NCI-H2029 treated with DMSO at 0.1 percent for 48 hours (cell line): ENCODE measurements at regions not wholly inside any gene's neighbourhood (a gene's known extent, or its start where the extent isn't known, plus 50 kb on each side); places are given as distances from the start of the nearest gene placed in this dataset.
"Not testable (repeated sequence)": the region's sequence is repeated elsewhere in the genome, so short reads cannot be mapped to it uniquely, and the experiment has no call there.

Experiments
- DNase-seq: peaks from one replicate; lab custom pipeline; 2025; lab: John Stamatoyannopoulos, UW

DNA sequence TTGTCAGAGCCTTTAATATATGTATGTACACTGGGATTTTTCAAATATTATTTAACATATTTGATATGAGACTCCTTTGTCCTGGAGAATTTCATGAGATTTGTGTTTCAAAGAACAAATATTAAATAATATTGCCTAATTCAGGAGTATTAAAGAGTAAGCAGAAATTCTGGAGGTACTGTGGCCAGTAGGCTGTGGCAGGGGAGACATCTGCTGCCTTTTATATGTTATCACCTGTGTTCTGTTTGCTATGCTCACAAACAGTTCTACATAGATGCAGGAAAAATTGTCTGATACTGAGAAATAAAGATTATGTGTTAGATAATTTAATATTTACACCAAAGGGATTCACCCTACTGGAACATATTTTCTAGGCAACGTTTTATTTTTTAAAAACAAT is 395.4 kb upstream of the SLC35B3 start:
- no peak for DNase-seq

DNA sequence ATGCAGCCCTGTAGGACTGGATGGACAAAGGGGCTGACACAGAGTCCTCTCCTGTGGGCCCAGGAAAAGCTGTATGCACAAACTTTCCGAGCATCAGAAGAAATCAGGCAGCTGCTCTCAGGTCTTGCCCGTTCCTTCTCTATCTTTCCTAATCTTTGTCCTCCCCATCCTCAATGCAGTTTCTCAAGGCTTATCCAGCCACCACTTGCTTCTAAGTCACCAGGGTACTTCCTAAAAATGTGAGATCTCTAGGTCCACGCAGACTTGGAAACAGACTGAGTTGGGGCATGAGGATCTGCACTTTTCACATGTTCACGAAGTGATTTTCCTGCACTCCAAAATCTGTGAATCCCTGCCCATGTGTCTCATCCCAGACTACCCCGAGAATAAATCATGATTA is 394.5 kb upstream of the SLC35B3 start:
- no peak for DNase-seq

DNA sequence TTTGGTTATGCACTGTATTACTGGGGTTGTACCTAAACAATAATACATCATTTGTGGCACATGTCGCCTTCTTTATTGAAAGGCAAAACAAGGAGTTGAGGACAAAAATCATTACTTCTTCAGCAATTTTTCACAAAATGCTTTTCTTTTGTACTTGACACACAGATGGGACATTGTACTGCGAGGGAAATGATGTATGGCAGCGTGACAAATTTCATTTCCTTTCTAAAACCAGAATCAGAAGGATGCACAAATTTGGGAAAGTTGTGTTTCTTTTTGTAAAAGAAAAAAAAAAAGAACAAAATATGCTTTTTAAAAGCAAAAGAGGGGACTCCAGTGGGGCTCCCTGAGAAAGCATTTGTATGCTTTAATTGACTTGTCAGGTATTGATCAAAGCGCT is 394.0 kb upstream of the SLC35B3 start:
- no peak for DNase-seq

DNA sequence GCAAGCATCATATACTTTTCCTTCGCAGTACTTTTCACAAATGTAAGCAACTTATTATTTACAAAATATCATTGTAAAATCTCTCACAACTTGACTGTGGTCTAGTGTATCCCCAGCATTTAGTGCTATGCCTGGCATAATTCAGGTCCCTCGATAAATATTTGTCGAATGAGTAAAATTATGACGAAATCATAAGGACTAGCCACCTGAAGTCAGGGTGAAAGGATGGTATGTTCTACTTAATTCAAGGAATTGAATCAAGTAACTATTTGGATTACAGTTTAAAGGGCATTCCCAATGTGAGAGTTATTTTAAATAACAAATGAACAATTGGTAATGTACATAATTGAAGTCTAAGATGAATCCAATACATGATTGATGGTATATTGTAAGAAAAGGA is 393.0 kb upstream of the SLC35B3 start:
- no peak for DNase-seq

DNA sequence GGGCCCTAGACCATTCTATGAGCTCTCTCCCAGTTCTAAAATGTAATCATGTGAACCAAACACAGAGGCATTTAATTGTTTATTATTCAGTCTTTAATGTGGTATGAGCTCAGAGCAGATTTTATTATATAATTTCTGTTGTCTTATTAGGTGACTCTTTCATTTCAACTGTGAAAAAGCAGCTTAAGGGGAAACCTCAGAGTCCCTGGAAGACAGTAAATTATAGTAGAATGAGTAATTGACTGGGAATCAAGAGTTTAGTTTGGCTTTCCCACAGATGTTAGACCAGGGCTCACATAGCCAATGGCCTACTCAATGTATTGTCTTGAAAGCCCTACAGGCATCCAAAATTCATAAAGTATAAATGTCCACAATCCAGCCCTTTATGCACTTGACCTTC is 390.4 kb upstream of the SLC35B3 start:
- no peak for DNase-seq

DNA sequence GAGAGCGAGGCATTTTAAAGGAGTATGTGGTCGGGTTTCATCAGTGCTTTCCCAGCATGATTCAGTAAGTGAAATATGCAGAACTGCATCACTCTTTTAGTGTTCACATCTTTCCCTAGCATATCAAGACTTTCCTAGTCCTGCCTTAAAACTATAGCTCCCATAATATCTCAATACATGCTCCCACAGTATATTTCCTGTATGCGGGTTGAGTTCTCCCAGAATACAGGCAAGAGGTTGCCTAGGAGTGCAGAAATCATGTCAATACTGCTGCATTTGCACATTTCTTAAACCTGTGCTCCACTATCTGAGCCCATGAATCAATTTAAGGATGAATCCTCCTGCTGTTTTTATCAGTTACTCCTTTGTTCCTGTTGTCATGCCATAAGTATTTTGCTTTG is 386.6 kb upstream of the SLC35B3 start:
- no peak for DNase-seq

DNA sequence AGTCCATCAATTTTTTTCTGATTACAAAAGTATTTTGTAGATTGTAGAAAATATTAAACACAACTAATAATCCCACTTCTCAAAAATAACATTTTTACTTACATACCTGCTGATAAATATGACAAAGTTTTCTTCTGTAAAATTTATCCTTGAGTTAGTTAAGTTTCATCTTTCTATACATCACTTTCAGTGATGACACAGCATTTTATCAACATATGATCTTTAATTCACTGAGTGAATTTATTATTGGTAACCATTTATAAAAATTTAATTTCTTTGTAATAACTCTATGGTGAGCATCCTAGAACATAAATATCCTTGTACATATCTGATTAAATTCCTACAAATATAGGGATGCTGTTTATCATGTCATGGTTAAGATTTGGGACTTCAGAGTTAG is 385.0 kb upstream of the SLC35B3 start:
- no peak for DNase-seq

DNA sequence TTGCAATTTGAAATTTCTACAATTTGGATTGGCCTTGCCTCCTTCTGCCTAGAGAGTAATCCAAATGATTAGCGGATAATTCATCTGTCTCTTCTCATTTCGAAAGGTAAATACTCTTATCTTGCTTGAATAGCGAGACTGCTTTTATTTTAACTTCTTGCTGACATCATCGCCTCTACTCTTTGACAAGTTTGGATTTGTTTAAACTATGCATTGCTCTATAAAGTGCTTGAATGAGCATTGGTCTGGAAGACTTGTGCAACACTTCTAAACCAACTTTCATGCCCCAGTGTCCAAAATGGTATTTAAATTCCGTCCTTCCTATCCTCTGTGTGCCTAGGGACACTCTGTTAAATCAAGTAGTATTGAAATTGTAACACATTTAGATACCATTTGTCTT is 384.1 kb upstream of the SLC35B3 start:
- no peak for DNase-seq

DNA sequence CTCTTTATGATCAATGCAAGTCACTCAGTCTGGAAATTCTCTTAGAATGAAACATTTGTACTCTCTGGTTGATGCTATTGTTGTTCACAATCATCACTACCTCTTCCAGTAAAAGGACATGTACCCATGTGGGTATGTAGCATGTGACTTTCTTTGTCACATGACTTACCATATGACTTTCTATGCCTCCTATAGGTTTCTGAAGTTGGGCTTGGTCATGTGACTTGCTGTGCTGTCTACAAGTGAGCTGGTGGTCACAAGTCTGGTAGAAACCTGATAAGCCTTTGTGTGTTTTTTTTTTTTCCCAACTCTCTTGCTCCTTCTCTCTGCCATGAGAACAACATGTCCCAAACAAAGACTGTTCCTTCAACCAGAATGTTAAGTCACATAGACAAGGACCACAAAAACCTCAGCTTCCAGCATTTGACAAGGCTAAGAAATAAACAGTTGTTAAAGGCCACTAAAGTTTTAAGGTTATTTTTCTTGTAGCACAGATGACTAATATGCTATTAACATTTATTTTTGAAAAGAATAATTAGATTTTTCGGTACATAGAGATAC is 379.2 kb upstream of the SLC35B3 start:
- no peak for DNase-seq

DNA sequence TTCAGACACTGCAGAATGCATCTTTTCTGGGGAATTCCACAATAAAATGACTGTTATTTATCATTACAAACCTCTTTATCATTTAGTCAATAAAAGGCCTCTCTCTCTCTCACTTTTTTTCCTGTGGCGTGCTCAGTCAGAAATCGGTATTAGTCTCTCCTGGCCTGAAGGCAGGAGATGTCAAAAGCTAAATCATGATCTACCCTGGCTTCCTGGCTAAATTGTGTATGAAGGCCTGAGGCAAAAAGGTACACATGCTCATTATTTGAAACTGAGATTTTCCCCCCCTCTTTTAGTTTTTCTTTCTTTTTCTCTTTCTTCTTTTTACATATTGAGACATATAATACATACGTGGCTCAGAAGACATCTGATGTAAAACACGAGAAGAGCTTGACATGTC is 375.0 kb upstream of the SLC35B3 start:
- no peak for DNase-seq

DNA sequence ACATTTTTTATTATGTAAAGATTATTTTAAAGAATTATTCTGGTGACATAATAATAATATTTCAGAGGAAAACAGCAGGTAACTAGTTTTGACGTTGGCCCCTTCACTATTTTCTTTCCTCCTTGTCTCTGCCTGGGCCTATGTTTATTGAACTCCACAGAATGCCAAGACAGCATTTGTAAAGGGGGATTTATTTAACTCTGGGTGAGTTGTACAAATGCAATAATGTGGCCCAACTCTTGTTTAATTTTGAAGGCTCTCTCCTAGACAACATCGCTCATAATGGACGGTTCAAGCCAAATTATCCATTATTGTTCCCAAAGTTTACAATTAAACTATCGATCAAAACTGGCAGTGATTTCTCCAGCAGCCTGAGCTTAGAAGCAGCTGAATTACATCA is 374.3 kb upstream of the SLC35B3 start:
- no peak for DNase-seq

DNA sequence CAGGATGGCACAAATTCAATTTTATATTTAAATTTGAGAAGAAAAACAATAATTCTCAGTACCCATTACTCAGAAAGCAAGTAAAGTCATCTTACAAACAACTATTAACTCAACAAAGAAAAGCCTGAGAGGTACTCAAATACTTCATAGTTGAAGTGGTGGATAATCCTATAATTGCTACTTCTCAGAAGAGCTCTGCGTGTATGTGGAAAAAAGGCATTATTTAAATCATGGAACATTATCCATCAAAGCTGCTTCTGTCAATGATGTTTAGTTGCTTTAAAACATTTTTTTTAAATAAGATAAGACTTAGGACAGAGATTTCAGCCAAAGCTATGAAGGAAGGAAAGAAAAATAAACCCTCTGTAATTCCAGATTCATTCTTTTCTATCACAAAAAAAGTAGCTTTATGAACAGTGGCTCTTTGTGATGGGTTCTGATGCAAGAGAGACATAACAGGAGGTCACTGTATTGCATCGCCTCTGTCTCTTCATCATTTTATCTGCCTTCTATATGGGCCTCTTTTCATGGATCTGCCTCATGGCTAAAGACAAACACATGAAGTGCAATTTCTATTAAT is 367.9 kb upstream of the SLC35B3 start:
- no peak for DNase-seq

DNA sequence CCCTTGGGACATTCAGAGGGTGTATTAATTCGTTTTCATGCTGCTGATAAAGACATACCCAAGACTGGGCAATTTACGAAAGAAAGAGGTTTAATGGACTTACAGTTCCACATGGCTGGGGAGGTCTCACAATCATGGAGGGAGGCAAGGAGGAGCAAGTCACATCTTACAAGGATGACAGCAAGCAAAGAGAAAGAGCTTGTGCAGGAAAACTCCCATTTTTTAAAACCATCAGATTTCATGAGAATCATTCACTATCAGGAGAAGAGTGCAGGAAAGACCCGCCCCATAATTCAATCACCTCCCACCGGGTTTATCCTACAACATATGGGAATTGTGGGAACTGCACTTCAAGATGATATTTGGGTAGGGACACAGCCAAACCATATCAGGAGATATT is 367.1 kb upstream of the SLC35B3 start:
- not testable (repeated sequence) for DNase-seq

DNA sequence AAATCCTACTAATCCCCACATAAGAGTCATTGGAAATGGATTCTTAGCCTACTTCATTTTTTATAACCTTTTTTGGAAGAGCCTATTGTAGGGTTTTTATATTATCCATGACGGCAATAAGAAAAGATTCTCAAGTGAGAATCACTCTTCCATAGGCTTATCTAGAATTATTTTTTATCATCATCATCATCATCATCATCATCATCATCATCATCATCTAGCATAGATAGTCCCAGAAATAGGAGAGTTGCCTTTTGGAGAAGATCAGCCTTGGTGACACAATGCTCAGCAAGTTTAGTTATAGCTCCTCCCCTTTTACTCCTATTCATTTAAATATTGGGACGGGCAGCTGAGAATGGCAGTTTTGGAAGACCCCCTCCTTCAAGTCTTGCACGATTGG is 359.1 kb upstream of the SLC35B3 start:
- no peak for DNase-seq

DNA sequence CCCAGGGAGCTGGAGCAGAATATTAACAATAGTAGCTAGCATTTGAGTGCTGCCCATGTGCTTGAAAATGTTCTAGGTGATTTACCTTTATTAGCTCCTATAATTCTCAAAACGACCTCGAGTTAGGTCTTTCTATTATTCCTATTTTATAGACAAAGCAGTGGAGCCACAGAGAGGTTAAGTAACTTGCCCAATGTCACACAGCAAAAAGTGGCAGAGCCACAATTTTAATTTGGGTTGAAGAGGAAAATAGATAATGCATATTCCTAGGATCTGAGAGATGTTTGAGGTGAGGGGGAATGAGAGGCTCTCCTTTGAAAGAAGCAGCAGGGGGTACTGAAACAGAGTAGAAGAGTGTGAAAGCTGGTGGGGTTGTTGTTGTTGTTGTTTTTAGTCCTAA is 354.5 kb upstream of the SLC35B3 start:
- DNase-seq, result no peak

DNA sequence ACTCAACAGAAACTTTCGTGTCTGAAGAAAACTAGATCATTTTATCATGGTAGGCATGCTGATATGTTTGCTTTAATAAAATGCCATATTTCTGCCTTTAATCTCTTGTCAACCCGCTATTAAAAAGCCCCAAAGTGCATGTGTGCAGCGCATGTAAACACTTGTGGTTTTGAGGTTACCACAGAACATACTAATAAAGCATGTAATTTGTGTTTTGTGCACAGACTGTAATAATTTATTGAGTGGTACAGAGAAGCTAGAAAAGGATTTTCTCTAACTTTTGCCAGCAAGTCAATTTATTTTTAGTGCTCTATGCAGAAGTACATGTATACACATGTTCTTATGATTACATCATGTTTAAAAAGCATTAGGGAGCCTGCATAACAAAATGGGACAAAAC is 349.9 kb upstream of the SLC35B3 start:
- DNase-seq, result no peak

DNA sequence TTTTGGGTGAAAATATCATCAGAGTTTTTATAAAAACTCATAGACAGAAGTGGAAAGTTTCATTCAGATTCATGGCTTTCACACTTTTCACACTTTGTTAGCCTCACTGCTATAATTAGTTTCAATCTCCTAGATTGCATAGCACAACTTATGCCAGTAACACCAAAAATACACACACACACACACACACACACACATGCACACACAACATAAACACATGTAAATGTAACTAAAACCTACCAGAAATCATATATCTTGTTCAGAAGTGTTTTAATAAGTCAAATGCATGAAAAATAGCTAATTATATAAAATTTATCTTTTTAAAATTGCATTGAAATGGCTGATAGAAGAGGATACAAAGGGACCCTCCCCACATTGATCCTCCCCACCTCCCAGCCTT is 347.8 kb upstream of the SLC35B3 start:
- DNase-seq, result no peak

DNA sequence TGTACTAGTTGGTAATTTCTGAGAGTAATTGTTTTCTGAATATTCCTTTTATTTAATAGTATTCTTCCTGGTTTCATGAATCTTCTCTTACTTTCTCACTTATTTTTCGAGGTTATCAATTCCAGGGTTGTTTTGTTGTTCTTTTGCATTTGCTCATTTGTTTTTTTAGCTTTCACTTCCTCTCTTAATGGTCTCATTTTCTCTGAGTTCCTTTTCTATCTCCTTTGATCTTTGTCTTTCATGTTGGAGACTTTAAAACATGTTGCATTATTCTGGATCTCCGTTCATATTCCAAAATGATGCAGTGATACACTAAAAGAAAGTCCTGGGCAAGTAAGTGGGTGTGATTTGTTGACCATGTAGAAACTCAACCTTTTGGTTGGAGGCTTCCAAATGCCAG is 345.3 kb upstream of the SLC35B3 start:
- DNase-seq, result no peak

DNA sequence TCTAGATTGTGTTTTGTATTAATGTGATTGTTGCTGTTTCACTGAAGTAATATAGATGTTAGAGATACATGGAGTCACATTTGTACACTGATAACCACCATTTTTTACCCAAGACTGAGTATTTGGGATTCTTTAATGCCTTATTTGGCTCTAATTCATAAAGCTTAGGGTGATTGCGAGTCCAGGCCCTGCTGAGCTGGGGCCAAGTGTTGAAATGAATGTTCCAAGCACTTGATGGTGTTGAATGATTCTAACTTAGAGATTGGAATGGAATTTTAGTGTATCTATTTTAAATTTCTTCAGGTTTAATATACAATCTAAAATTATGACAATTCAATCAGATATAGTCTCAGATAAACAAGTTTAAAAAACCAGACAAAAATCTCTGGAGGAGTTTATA is 329.4 kb upstream of the SLC35B3 start:
- DNase-seq, result no peak

DNA sequence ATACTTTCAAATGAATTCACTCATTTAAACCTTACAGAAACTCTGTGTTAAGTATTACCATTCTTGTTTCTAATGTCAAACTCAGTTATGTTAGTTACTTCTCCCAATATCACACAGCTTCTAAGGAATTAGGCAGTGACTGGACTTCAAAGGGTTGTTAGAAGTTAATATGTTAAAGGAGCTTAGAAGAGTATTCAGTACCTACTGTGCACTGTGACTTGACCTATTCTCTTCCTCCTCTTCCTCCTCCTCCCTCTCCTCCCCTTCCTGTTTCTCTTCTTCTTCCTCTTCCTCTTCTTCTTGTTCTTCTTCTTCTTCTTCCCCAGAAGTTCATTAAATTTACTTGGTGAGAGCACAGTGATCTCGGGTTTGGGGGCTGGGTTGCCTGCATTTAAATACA is 325.6 kb upstream of the SLC35B3 start:
- no peak for DNase-seq

DNA sequence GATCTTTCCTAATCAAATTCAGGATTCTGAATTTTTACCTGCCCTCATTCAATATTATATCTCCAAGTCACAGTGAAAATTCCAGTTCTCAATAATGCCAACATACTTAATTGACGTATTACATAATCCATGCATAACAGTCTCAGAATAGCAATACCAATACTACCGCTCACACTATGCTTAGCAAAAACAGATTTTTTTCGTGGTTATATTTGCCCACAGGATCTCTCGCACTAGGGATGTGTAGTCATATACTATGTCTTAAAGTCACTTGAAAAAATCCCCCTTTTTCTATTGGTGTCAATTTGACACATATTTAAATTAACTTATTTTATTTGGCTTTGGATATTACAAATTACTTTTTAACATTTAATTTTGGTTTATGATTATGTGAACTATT is 323.1 kb upstream of the SLC35B3 start:
- no peak for DNase-seq

DNA sequence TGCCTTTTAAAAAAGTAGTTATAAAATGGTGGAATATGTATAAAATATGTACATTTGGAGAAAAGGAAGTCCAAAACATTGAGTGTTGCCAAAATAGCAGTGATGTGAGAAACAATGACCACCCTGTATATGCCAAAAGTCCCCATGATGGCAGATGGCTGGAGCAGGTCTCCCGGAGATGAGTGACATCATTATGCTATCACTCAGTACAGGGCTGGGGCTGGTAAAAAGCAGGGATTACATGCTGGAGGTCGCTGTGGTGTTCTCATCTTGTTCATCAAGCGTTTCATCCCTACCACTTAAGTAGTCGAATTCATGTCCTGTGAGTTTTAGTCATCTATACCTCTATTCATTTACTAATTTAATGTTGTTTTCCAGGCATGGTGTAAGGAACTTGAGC is 315.3 kb upstream of the SLC35B3 start:
- DNase-seq, result no peak

DNA sequence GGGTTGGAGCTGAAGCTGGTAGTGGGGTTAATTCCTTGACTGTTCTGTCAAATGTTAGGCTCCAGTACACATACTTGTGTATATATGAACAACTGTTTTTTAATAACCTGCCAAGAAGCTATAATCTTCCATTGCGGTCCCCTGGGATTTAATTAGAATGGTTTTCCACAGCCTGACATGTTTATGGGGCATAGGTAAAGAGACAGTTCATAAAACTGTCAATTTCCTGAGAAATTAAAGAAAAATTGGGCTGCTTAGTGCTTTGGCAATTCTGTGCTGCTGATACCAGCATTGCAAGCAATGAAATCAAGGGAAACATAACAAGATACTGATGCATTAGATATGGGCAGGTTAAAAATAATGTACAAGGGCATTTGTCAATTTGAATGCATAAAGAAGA is 314.1 kb upstream of the SLC35B3 start:
- no peak for DNase-seq

DNA sequence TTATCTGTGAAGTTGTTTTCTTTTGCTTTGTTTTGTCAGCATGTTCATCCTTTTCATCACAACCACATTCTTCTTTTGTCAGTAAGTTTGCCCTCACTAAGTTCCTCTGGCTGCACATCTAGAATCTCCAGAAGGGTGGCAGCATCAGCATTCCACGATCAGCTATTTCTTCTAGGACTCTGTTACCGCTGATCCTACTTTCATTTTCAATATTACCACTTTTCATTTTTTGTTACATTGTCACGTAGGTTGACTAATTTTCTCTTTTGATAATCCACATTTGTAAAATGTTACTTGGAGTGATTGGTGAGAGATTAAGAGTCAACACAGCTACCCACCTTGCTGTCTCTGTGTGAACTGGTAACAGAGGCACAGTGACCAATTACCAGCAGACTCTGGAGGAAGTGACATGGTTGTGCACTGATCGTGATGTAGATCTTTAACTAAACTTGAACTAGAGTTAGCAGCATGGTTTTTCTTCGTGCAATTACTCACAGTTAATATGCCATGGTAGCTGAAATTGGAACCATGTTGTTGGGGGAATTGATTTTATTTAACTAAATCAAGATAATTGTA is 307.9 kb upstream of the SLC35B3 start:
- peak; percentile 35 for DNase-seq
